Pancreas (tissue), 10 donors: ENCODE measurements at regions not wholly inside any gene's neighbourhood (a gene's known extent, or its start where the extent isn't known, plus 50 kb on each side); places are given as distances from the start of the nearest gene placed in this dataset.
"Not testable (repeated sequence)": the region's sequence is repeated elsewhere in the genome, so short reads cannot be mapped to it uniquely, and the experiment has no call there.

Experiments
- ATAC-seq, 4 donors: fragments of 200-7000 bp; cut with Tn5 transposase; one replicate each; pipeline versions ENCODE4 v1.8.0 to v1.9.1; 2020; ENCODE audit warnings: mild to moderate bottlenecking in 4 of 4, moderate library complexity in 4 of 4
- DNase-seq, 6 donors: peaks; one replicate each; pipeline ENCODE4 v3.0.0-alpha.2; 2020
- FAIRE-seq: peaks from 2 replicates; lab custom pipeline; 2012; peaks lifted over from hg19 to GRCh38; lab: Jason Lieb, UNC
- H3K27ac ChIP-seq, 4 donors: fragments of 200-600 bp; sonication (generic); 1 replicate in 3 of 4; 2 replicates in 1 of 4; pipeline versions ENCODE4 v1.5.0 to v1.8.0; 2020
- H3K27me3 ChIP-seq, 4 donors: fragments of 200-600 bp; one replicate each; pipeline ENCODE4 v1.8.0; 2021
- H3K36me3 ChIP-seq, 3 donors: fragments of 200-600 bp; sonication (generic) in 1 of 3; one replicate each; pipeline versions ENCODE4 v1.5.0 to v1.8.0; 2020 to 2021
- H3K4me1 ChIP-seq, 3 donors: fragments of 200-600 bp; one replicate each; pipeline ENCODE4 v1.8.0; 2021
- H3K4me3 ChIP-seq, 4 donors: fragments of 200-600 bp; sonication (generic) in 2 of 4; one replicate each; pipeline versions ENCODE4 v1.5.0 to v1.8.0; 2020 to 2021
- H3K9me3 ChIP-seq, 4 donors: fragments of 200-600 bp; one replicate each; pipeline ENCODE4 v1.8.0; 2021
- WGBS, 2 donors: extraction: QIAGEN DNeasy Blood & Tissue Kit; methylation state at CpG; one replicate each; pipeline ENCODE4 v1.1.7; 2013; 5-methylcytosine and 5-hydroxymethylcytosine counted together
- intact Hi-C, 3 donors: fragments of 100-400 bp; cut with DNase I; formaldehyde crosslinking; loops; one replicate each; pipeline versions ENCODE4 v1.11.1 to v1.14.2; 2022
- TF ChIP-seq, protein P1 (sequence below), 4 donors: fragments of 200-600 bp; sonication (generic) in 3 of 4; IDR thresholded peaks; one replicate each; pipeline versions ENCODE4 v1.5.0 to v1.8.0; 2021; ENCODE audit warnings: antibody characterized with exemption in 4 of 4
- donor health status: healthy with polysubstance abuse.
- donor health status: DM: no; HTN: no; CAD: no; lungs with moderate emphysema.
- donor health status: DM: no; HTN: no; CAD: no.
- donor health status: control.
- donor health status: control.
- donor health status: Bipolar disorder and iron deficiency.
- donor health status: DM: yes; HTN: yes; CAD: no.
- donor health status: DM: no; HTN: no; CAD: no.
- donor health status: DM: no; HTN: no; CAD: no.
- donor health status: DM: yes; HTN: yes; CAD: no.

DNA sequence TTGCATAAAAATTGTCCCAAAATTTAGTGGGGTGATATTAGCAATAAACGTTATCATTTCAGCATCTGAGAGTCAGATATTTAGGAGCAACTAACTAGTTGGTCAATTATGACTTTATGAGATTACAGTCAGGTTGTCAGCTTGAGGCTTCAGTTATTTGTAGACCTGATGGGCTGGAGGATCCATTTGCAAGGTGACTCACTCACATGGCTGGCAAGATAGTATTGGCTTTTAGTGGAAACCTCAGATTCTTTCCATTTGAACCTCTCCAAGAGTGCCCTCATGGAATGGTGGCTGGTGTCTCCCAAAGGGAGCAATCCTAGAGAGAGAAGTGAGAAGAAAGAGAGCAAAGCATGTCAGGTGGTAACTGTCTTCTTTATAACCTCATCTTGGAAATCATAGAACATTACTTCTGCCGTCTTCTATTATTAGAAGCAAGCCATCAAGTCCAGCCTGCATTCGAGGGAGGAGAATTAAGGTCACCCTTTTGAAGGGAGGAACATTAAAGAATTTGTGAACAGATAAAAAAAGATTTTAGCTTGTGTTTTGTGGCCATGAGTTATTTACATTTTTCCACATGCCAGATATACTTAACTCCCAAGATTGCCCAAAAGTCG is 92.5 kb downstream of the HAUS1 start:
- TF ChIP-seq, protein P1, sequence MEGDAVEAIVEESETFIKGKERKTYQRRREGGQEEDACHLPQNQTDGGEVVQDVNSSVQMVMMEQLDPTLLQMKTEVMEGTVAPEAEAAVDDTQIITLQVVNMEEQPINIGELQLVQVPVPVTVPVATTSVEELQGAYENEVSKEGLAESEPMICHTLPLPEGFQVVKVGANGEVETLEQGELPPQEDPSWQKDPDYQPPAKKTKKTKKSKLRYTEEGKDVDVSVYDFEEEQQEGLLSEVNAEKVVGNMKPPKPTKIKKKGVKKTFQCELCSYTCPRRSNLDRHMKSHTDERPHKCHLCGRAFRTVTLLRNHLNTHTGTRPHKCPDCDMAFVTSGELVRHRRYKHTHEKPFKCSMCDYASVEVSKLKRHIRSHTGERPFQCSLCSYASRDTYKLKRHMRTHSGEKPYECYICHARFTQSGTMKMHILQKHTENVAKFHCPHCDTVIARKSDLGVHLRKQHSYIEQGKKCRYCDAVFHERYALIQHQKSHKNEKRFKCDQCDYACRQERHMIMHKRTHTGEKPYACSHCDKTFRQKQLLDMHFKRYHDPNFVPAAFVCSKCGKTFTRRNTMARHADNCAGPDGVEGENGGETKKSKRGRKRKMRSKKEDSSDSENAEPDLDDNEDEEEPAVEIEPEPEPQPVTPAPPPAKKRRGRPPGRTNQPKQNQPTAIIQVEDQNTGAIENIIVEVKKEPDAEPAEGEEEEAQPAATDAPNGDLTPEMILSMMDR (IDR thresholded peaks at IDR 0.05), result no peak
- H3K4me3 ChIP-seq, result no peak overlapping the region
- no peaks in the 10 kb centered on the region for H3K27me3 ChIP-seq
- ATAC-seq (no peak), DNase-seq (no peak), FAIRE-seq (no peak)
- 77 to 78% methylated on average over 4 of the region's 4 CpGs for WGBS, 2 donors
- H3K36me3 ChIP-seq, result no peaks in the 10 kb centered on the region
- intact Hi-C loops, result no loop called here
- H3K9me3 ChIP-seq, result no peaks in the 10 kb centered on the region
- H3K4me1 ChIP-seq, result peaks cover 0 to 11% (median 6%) of the 10 kb centered on the region in 3 donors
- no peak overlapping the region for H3K27ac ChIP-seq

DNA sequence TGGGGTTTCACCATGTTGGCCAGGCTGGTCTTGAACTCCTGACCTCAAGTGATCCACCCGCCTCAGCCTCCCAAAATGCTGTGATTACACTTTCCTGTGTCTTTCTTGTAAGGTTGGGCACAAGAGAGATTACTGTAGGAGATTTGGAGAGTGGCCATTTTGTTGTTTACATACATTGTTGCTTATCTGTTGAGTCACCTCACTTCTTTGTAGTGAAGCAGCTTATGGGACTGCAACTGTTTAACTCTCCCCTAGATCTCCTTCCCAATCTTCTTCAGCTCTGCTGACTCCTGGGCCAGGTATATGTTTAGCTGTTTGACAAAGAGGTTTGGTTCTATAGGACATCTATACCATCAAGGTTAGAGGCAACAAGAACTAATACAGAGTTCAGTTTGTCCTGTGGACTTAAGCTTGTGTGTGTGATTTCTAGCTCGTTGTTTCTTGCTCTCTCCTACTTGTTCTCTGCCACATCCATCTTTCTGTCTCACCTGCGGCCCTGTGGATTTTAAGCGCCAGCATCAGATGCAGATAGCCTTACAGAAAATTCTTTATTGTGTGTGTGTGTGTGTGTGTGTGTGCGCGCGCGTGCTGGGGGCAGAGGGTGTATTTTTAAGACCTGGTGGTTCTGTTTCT is 95.4 kb downstream of the HAUS1 start:
- Histone ChIP-seq H3K36me3 (no peaks in the 10 kb centered on the region), H3K9me3 (no peaks in the 10 kb centered on the region), H3K27me3 (no peaks in the 10 kb centered on the region), H3K27ac (no peak overlapping the region), H3K4me3 (no peak overlapping the region), H3K4me1 (peaks cover 0 to 11% (median 6%) of the 10 kb centered on the region in 3 donors)
- TF ChIP-seq, protein P1 (IDR thresholded peaks at IDR 0.05), result no peak
- intact Hi-C loops, result no loop called here
- WGBS, 2 donors, result 73% methylated on average over 8 of the region's 8 CpGs
- DNase-seq, result no peak
- ATAC-seq, result peak; percentile 79 to 87 (median 82)
- no peak for FAIRE-seq

DNA sequence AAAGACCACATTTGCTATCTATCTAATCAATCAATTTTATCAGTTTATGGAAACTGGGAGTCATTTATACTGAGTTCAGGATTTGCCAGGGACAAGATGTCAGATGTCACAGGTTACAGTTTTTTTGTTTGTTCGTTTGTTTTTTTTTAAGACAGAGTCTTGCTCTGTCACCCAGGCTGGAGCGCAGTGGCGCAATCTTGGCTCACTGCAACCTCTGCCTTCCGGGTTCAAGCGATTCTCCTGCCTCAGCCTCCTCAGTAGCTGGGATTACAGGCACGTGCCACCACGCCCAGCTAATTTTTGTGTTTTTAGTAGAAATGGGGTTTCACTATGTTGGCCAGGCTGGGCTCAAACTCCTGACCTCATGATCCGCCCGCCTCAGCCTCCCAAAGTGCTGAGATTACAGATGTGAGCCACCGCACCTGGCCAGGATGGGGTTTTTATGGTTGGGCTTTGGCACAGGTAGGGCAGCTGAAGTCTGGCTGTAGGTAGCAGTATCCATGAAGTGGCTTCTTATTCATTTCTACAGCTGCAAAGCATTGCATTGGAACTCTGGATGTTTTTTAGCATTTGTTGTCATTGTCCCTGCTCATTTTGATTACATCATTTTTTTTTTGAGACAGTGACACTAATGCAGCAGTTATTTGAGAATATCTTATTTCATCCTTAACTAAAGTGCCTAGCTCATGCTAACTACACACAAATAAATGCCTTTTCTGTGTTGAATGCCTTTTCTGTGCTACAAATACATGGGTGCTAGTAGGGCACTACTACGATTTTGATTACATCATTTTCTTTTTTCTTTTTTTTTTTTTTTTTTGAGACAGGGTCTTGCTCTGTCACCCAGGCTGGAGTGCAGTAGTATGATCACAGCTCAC is 96.2 kb downstream of the HAUS1 start:
- peaks cover 0 to 11% (median 6%) of the 10 kb centered on the region in 3 donors for H3K4me1 ChIP-seq
- not testable (repeated sequence) for H3K27ac ChIP-seq

DNA sequence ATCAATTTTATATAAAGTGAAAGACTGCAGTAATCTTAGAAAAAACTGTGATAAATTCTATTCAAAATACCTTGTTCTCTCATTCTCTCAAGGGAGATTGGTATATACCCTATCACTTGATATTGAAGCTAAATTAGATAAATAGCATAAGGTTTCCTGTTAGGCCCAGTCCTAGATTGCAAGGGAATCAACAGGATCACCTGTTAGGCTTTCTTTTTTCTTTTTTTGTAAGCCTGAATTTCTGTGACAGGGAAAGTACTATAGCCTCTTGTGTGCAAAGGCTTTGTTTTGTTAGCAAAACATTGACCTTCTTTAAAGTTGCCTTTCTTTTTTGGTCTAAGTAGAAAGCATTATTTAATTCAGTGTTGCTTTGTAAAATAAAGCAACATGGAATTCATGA is 100.0 kb downstream of the HAUS1 start:
- H3K36me3 ChIP-seq, result no peaks in the 10 kb centered on the region
- no peak overlapping the region for H3K27ac ChIP-seq
- no peak for ATAC-seq
- FAIRE-seq, result no peak
- H3K9me3 ChIP-seq, result no peaks in the 10 kb centered on the region
- H3K27me3 ChIP-seq, result no peaks in the 10 kb centered on the region
- peaks cover 0 to 8% (median under 1%) of the 10 kb centered on the region in 3 donors for H3K4me1 ChIP-seq
- TF ChIP-seq, protein P1 (IDR thresholded peaks at IDR 0.05), result no peak
- H3K4me3 ChIP-seq, result no peak overlapping the region
- no peak for DNase-seq
- intact Hi-C loops, result no loop called here

More for the DNA sequence above, 96.2 kb downstream of the HAUS1 start:
- H3K27me3 ChIP-seq, FAIRE-seq, H3K36me3 ChIP-seq, intact Hi-C loops, H3K4me3 ChIP-seq, DNase-seq, H3K9me3 ChIP-seq: not testable (repeated sequence)
- peak in 2 of 4 donors; percentile 45 to 57 for ATAC-seq
- WGBS, 2 donors, result 79 to 80% methylated on average over 11 of the region's 11 CpGs

DNA sequence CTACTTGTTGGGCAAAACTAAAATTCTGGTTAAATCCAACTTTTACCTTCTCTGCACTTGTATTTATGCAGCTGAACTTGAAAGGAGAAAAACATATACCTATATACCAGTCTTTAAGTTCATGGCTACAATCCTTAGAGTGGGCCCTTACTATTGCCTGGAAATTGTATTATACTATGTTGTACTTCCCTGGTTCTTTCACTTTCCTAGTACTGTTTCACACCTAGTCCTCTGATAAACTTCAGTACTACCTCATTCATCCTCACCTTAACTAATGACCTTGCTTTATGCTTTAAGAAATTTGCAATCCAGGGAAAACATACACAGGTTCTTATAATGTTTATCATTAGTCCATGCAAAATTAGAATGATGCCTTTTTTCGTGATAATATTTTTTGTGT is 103.8 kb downstream of the HAUS1 start:
- DNase-seq, result no peak
- no peak overlapping the region for H3K4me3 ChIP-seq
- H3K27ac ChIP-seq, result no peak overlapping the region
- intact Hi-C loops, result no loop called here
- no peaks in the 10 kb centered on the region for H3K9me3 ChIP-seq
- TF ChIP-seq, protein P1 (IDR thresholded peaks at IDR 0.05), result no peak
- no peaks in the 10 kb centered on the region for H3K27me3 ChIP-seq
- no peak for FAIRE-seq
- 60 to 69% methylated on average over 1 of the region's 1 CpG for WGBS, 2 donors
- H3K36me3 ChIP-seq, result no peaks in the 10 kb centered on the region
- ATAC-seq, result no peak
- peaks cover 0 to 3% (median 0%) of the 10 kb centered on the region in 3 donors for H3K4me1 ChIP-seq
